K562 (cell line): ENCODE measurements at regions not wholly inside any gene's neighbourhood (a gene's known extent, or its start where the extent isn't known, plus 50 kb on each side); places are given as distances from the start of the nearest gene placed in this dataset.

ENCODE experiments used
- BHLHE40 ChIP-seq: IDR thresholded peaks from 2 replicates; pipeline ENCODE4 v1.6.1; 2011; ENCODE audit warnings: low read length, improper control_type of control experiment
- DIDO1 ChIP-seq: fragments of 450-650 bp; IDR thresholded peaks from 2 replicates; pipeline ENCODE4 v1.6.1; 2016; ENCODE audit warnings: low read depth, missing biosample characterization, missing genetic modification characterization
- E4F1 ChIP-seq: fragments of 250-450 bp; sonication (Bioruptor Pico); IDR thresholded peaks from 2 replicates; pipeline ENCODE4 v1.5.0; 2021; ENCODE audit warnings: mild to moderate bottlenecking, borderline replicate concordance
- ERF ChIP-seq: fragments of 450-650 bp; formaldehyde crosslinking; IDR thresholded peaks from 2 replicates; pipeline ENCODE4 v1.4.0; 2020; ENCODE audit warnings: mild to moderate bottlenecking, mixed read lengths
- ESRRA ChIP-seq: fragments of 450-650 bp; IDR thresholded peaks from 2 replicates; pipeline ENCODE4 v1.6.1; 2014; ENCODE audit warnings: low read depth, mild to moderate bottlenecking, moderate library complexity, borderline replicate concordance
- HEY1 ChIP-seq: fragments of 250-450 bp; sonication (Bioruptor Pico); IDR thresholded peaks from 2 replicates; pipeline ENCODE4 v1.5.0; 2020; ENCODE audit warnings: mild to moderate bottlenecking, moderate library complexity, borderline replicate concordance
- HOXB6 ChIP-seq: fragments of 250-450 bp; sonication (Bioruptor Pico); IDR thresholded peaks from 2 replicates; pipeline ENCODE4 v1.5.1; 2022; ENCODE audit warnings: mild to moderate bottlenecking, borderline replicate concordance
- KAT7 ChIP-seq: sonication (generic); formaldehyde crosslinking; IDR thresholded peaks from 2 replicates; pipeline ENCODE4 v1.8.0; 2022; ENCODE audit warnings: missing genetic modification reagents, mild to moderate bottlenecking, borderline replicate concordance
- POLR2G ChIP-seq: fragments of 200-400 bp; formaldehyde crosslinking; IDR thresholded peaks from 2 replicates; pipeline ENCODE4 v1.6.1; 2017; ENCODE audit warnings: low read depth, mild to moderate bottlenecking, antibody characterized with exemption, low read length, moderate library complexity
- PTRF ChIP-seq: fragments of 450-650 bp; IDR thresholded peaks from 2 replicates; pipeline ENCODE4 v1.6.1; 2016; ENCODE audit warnings: mild to moderate bottlenecking, missing genetic modification characterization, missing compliant biosample characterization
- RAD21 ChIP-seq, 2 experiments: fragments of 250-450 bp in 1 of 2; fragments of 450-650 bp in 1 of 2; sonication (Bioruptor Pico) in 1 of 2; formaldehyde crosslinking in 1 of 2; IDR thresholded peaks in 1 of 2; conservative IDR thresholded peaks in 1 of 2; 2 replicates each; pipeline versions ENCODE4 v1.4.0 to v1.8.0; 2020 to 2022; ENCODE audit warnings: mild to moderate bottlenecking in 2 of 2, moderate library complexity in 1 of 2
- ZNF253 ChIP-seq: fragments of 250-450 bp; sonication (Bioruptor Pico); conservative IDR thresholded peaks from 2 replicates; pipeline ENCODE4 v1.6.1; 2021; ENCODE audit warnings: mild to moderate bottlenecking
- ZNF280B ChIP-seq: fragments of 250-450 bp; sonication (Bioruptor Pico); IDR thresholded peaks from 2 replicates; pipeline ENCODE4 v1.5.1; 2021; ENCODE audit warnings: mild to moderate bottlenecking
- TF ChIP-seq, protein P1 (sequence below): sonication (generic); formaldehyde crosslinking; IDR thresholded peaks from 2 replicates; pipeline ENCODE4 v1.9.0; 2022; ENCODE audit warnings: mild to moderate bottlenecking, missing genetic modification reagents

DNA sequence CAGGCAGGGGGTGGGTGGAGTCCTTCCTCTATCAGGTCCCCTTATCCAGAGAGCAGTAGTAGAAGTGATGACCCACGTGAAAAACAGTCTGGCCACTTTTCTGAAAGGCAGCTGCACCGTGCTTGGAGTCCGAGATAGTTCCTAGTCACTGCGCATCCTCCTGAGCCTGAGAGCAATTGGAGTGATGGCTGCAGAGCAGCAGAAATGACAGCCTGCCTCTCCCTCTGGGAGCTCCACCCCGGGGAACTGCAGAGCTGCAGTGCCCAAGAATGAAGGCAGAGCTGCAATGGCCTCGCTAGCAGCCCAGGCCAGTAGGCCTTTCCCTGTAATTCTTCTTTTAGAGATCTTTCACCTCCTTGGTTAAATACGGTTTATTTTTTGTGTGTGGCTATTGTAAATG is 82.6 kb downstream of the CETN3 start:
- TF ChIP-seq, protein P1, sequence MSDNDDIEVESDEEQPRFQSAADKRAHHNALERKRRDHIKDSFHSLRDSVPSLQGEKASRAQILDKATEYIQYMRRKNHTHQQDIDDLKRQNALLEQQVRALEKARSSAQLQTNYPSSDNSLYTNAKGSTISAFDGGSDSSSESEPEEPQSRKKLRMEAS (CRISPR knock-in tag): no peak
- no peak for TF ChIP-seq HEY1 (CRISPR knock-in tag)
- no peak for TF ChIP-seq RAD21 (CRISPR knock-in tag; conservative IDR thresholded peaks at IDR 0.05 in 1 of 2, IDR thresholded peaks at IDR 0.05 in 1 of 2)
- no peak for TF ChIP-seq ZNF253 (CRISPR knock-in tag)
- no peak for TF ChIP-seq POLR2G
- no peak for TF ChIP-seq KAT7 (CRISPR knock-in tag)
- TF ChIP-seq DIDO1: no peak
- no peak for TF ChIP-seq ESRRA
- no peak for TF ChIP-seq ERF (CRISPR knock-in tag)
- no peak for TF ChIP-seq E4F1
- no peak for TF ChIP-seq BHLHE40
- no peak for TF ChIP-seq HOXB6 (CRISPR knock-in tag)
- TF ChIP-seq ZNF280B: no peak
- TF ChIP-seq PTRF (tag): no peak
